ENCODE measurements at regions not wholly inside any gene's neighbourhood (a gene's known extent, or its start where the extent isn't known, plus 50 kb on each side); places are given as distances from the start of the nearest gene placed in this dataset.

GRCh38 chr20:16206817-16207216 is 366.4 kb downstream of the KIF16B start:
- Histone ChIP-seq H3K27me3 (ENCODE audit: control insufficient read depth in 3 of 3, insufficient read depth in 3 of 3, low read length in 3 of 3) (no peaks in the 10 kb centered on the region), H3K4me1 (ENCODE audit: control insufficient read depth in 3 of 3, insufficient read depth in 2 of 3, low read depth in 1 of 3, low read length in 2 of 3) (no peaks in the 10 kb centered on the region), H3K4me3 (ENCODE audit: low read depth in 1 of 3, low read length in 3 of 3) (no peak overlapping the region), H3K36me3 (ENCODE audit: control insufficient read depth in 3 of 3, insufficient read depth in 2 of 3, low read depth in 1 of 3, low read length in 3 of 3) (no peaks in the 10 kb centered on the region), H3K27ac (ENCODE audit: low read depth in 1 of 3, low read length in 2 of 3) (no peak overlapping the region), H3K9me3 (ENCODE audit: control insufficient read depth in 2 of 2, insufficient read depth in 1 of 2, low read depth in 1 of 2, low read length in 1 of 2) (no peaks in the 10 kb centered on the region)
- DNase-seq, result no peak
- FAIRE-seq, result no peak
- WGBS, 3 donors, result 22 to 77% (median 47%) methylated on average over 3 of the region's 3 CpGs

DNA sequence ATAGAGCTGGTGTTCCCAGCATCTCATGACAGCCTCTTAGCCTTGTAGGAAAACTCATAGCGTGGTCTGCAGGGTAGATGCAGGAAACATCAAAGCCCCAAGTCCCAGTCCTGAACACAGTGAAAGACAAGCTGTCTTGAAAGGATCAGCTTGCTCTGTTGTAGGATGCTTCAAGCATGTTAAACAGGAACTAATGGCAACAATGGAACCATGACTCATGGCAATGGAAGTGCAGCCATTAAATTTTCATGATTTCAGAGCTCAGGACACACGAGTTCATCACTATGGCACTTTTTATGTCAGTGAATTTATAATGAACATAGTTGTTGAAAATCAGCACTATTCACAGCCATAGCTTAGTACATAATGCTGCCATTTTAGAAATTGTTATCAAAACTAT is 367.7 kb downstream of the KIF16B start:
- Histone ChIP-seq H3K9me3 (ENCODE audit: control insufficient read depth in 2 of 2, insufficient read depth in 1 of 2, low read depth in 1 of 2, low read length in 1 of 2) (no peaks in the 10 kb centered on the region), H3K36me3 (ENCODE audit: control insufficient read depth in 3 of 3, insufficient read depth in 2 of 3, low read depth in 1 of 3, low read length in 3 of 3) (no peaks in the 10 kb centered on the region), H3K4me3 (ENCODE audit: low read depth in 1 of 3, low read length in 3 of 3) (no peak overlapping the region), H3K27me3 (ENCODE audit: control insufficient read depth in 3 of 3, insufficient read depth in 3 of 3, low read length in 3 of 3) (no peaks in the 10 kb centered on the region), H3K27ac (ENCODE audit: low read depth in 1 of 3, low read length in 2 of 3) (no peak overlapping the region), H3K4me1 (ENCODE audit: control insufficient read depth in 3 of 3, insufficient read depth in 2 of 3, low read depth in 1 of 3, low read length in 2 of 3) (no peaks in the 10 kb centered on the region)
- 50 to 79% (median 61%) methylated on average over 2 of the region's 2 CpGs for WGBS, 3 donors
- FAIRE-seq (no peak), DNase-seq (no peak)

DNA sequence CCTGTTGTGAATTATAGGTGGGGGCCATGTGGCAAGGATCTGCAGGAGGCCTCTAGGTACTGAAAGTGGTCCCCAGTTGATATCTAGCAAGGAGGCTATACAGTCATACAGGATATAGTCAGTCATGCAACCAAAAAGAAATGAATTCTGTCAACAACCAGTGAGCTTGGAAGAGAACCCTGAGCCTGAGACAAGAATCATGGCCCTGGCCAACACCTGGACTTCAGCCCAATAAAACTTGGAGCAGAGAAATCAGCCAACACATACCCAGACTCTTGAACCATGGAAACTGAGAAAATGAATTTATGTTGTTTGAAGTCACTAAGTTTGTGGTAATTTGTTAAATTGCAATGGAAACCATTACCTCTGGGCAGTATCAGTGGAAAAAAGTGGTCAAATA is 370.2 kb downstream of the KIF16B start:
- H3K4me3 ChIP-seq (ENCODE audit: low read depth in 1 of 3, low read length in 3 of 3), result no peak overlapping the region
- no peaks in the 10 kb centered on the region for H3K9me3 ChIP-seq (ENCODE audit: control insufficient read depth in 2 of 2, insufficient read depth in 1 of 2, low read depth in 1 of 2, low read length in 1 of 2)
- FAIRE-seq, result no peak
- no peaks in the 10 kb centered on the region for H3K36me3 ChIP-seq (ENCODE audit: control insufficient read depth in 3 of 3, insufficient read depth in 2 of 3, low read depth in 1 of 3, low read length in 3 of 3)
- no peak overlapping the region for H3K27ac ChIP-seq (ENCODE audit: low read depth in 1 of 3, low read length in 2 of 3)
- DNase-seq, result no peak
- no peaks in the 10 kb centered on the region for H3K4me1 ChIP-seq (ENCODE audit: control insufficient read depth in 3 of 3, insufficient read depth in 2 of 3, low read depth in 1 of 3, low read length in 2 of 3)
- H3K27me3 ChIP-seq (ENCODE audit: control insufficient read depth in 3 of 3, insufficient read depth in 3 of 3, low read length in 3 of 3), result peaks cover 0 to 2% (median 0%) of the 10 kb centered on the region in 3 donors

DNA sequence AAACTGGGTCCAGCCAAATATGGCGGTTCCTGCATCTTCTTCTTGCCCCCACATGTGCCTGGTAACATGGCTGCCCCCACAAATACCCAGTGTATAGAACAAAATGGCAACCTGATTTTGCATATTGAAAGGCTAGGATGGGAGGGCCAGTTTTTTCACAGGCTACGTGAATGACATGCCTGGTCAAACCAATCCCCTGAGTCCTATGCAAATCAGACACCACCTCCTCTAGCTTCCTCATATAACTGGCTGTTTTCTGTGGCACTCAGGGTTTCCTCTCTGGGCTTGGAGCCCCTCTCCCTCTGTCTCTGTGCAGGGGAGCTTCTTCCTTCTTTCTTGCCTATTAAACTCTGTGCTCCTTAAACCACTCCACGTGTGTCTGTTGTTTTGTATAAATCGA is 372.1 kb downstream of the KIF16B start:
- no peak for FAIRE-seq
- no peak for DNase-seq
- WGBS, 3 donors, result 90 to 97% (median 95%) methylated on average over 4 of the region's 4 CpGs
- Histone ChIP-seq H3K27ac (ENCODE audit: low read depth in 1 of 3, low read length in 2 of 3) (no peak overlapping the region), H3K4me1 (ENCODE audit: control insufficient read depth in 3 of 3, insufficient read depth in 2 of 3, low read depth in 1 of 3, low read length in 2 of 3) (no peaks in the 10 kb centered on the region), H3K36me3 (ENCODE audit: control insufficient read depth in 3 of 3, insufficient read depth in 2 of 3, low read depth in 1 of 3, low read length in 3 of 3) (no peaks in the 10 kb centered on the region), H3K27me3 (ENCODE audit: control insufficient read depth in 3 of 3, insufficient read depth in 3 of 3, low read length in 3 of 3) (peaks cover 0 to 2% (median 0%) of the 10 kb centered on the region in 3 donors), H3K4me3 (ENCODE audit: low read depth in 1 of 3, low read length in 3 of 3) (no peak overlapping the region), H3K9me3 (ENCODE audit: control insufficient read depth in 2 of 2, insufficient read depth in 1 of 2, low read depth in 1 of 2, low read length in 1 of 2) (no peaks in the 10 kb centered on the region)

DNA sequence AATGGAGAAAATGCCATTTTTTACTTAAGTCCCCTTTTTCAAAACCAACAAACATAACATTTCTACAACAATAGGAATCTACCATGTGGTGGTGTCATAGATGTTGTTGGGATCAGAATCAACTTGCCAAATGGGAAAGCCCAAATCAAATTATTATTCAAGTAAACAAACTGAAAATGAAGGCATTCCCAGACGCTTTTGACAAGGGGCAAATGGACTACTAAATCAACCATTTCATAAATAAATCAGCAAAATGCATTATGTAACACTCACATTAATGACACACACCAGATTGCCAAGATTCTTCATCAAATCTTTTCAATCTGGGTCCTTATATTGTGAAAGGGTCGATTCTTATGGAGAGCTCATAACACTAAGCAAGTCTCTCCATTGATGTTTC is 375.6 kb downstream of the KIF16B start:
- Histone ChIP-seq H3K4me3 (ENCODE audit: low read depth in 1 of 3, low read length in 3 of 3) (no peak overlapping the region), H3K27ac (ENCODE audit: low read depth in 1 of 3, low read length in 2 of 3) (no peak overlapping the region), H3K9me3 (ENCODE audit: control insufficient read depth in 2 of 2, insufficient read depth in 1 of 2, low read depth in 1 of 2, low read length in 1 of 2) (peaks cover 0 to 4% of the 10 kb centered on the region in 2 donors), H3K27me3 (ENCODE audit: control insufficient read depth in 3 of 3, insufficient read depth in 3 of 3, low read length in 3 of 3) (peaks cover 0 to 2% (median 0%) of the 10 kb centered on the region in 3 donors), H3K4me1 (ENCODE audit: control insufficient read depth in 3 of 3, insufficient read depth in 2 of 3, low read depth in 1 of 3, low read length in 2 of 3) (no peaks in the 10 kb centered on the region), H3K36me3 (ENCODE audit: control insufficient read depth in 3 of 3, insufficient read depth in 2 of 3, low read depth in 1 of 3, low read length in 3 of 3) (no peaks in the 10 kb centered on the region)
- no peak for FAIRE-seq
- 59 to 74% (median 62%) methylated on average over 2 of the region's 2 CpGs for WGBS, 3 donors
- DNase-seq, result no peak

- Histone ChIP-seq H3K4me3 (ENCODE audit: low read depth in 1 of 3, low read length in 3 of 3) (no peak overlapping the region), H3K27me3 (ENCODE audit: control insufficient read depth in 3 of 3, insufficient read depth in 3 of 3, low read length in 3 of 3) (peaks cover 0 to 2% (median 0%) of the 10 kb centered on the region in 3 donors), H3K36me3 (ENCODE audit: control insufficient read depth in 3 of 3, insufficient read depth in 2 of 3, low read depth in 1 of 3, low read length in 3 of 3) (no peaks in the 10 kb centered on the region), H3K27ac (ENCODE audit: low read depth in 1 of 3, low read length in 2 of 3) (no peak overlapping the region), H3K9me3 (ENCODE audit: control insufficient read depth in 2 of 2, insufficient read depth in 1 of 2, low read depth in 1 of 2, low read length in 1 of 2) (peaks cover 0 to 4% of the 10 kb centered on the region in 2 donors), H3K4me1 (ENCODE audit: control insufficient read depth in 3 of 3, insufficient read depth in 2 of 3, low read depth in 1 of 3, low read length in 2 of 3) (no peaks in the 10 kb centered on the region)
- DNase-seq (no peak), FAIRE-seq (no peak)
Measured at GRCh38 chr20:16195671-16196070, 377.6 kb downstream of the KIF16B start.

DNA sequence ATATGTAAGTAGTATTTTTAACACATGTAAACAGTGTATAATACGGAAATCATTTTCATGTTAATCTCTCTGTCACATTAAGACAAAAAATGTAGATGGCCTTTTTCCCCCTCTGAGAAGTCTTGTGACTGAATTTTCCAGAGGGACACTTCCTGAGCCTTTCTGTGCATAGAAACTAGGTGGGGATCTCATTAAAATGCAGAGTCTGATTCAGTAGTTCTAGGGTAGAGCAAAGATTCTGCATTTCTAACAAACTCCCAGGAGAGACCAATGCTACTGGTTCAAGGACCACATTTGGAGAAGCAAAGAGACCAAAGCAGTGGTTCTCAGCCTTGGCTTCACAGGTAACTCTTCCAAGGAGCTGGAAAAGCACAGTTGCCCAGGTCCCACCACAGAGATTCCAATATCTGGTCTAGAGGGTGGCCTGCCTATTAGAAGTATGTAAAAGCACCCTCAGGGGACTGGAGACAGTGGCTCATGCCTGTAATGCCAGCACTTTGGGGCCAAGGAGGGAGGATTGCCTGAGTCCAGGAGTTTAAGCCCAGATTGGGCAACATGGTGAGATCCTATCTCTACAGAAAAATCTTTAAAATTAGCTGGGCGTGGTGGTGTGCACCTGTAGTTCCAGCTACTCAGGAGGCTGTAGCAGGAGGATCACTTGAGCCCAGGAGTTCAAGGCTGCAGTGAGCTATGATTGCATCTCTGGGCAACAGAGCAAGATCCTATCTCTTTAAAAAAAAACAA is 378.5 kb downstream of the KIF16B start:
- no peaks in the 10 kb centered on the region for H3K36me3 ChIP-seq (ENCODE audit: control insufficient read depth in 3 of 3, insufficient read depth in 2 of 3, low read depth in 1 of 3, low read length in 3 of 3)
- peaks cover 0 to 2% (median 0%) of the 10 kb centered on the region in 3 donors for H3K27me3 ChIP-seq (ENCODE audit: control insufficient read depth in 3 of 3, insufficient read depth in 3 of 3, low read length in 3 of 3)
- no peaks in the 10 kb centered on the region for H3K4me1 ChIP-seq (ENCODE audit: control insufficient read depth in 3 of 3, insufficient read depth in 2 of 3, low read depth in 1 of 3, low read length in 2 of 3)
- H3K27ac ChIP-seq (ENCODE audit: low read depth in 1 of 3, low read length in 2 of 3), result no peak overlapping the region
- peaks cover 0 to 4% of the 10 kb centered on the region in 2 donors for H3K9me3 ChIP-seq (ENCODE audit: control insufficient read depth in 2 of 2, insufficient read depth in 1 of 2, low read depth in 1 of 2, low read length in 1 of 2)
- FAIRE-seq (no peak), DNase-seq (no peak)
- WGBS, 3 donors, result 63 to 80% (median 74%) methylated on average over 2 of the region's 2 CpGs
- no peak overlapping the region for H3K4me3 ChIP-seq (ENCODE audit: low read depth in 1 of 3, low read length in 3 of 3)

- WGBS, 3 donors, result 23 to 57% (median 38%) methylated on average over 2 of the region's 2 CpGs
Measured at GRCh38 chr20:16191496-16191895, 381.8 kb downstream of the KIF16B start.

DNA sequence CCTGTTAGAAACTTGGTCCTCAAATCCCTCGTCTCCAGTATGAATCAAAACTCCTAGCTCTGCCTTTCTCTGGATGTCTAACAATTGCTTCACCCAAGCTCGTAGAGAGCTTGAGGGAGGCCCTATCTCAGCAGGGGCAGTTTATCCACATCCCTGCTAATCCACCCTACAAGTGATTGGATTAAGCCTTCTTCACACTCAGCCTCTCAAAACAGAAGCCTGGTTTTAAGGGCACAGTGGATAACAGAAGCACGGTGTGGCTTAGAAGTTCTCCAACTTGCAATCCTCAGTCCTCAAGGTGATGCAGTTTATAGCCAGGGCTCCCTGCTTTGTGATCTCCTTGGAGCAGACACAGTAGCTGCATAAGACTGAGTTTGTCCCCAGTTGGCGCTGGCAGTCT is 383.9 kb downstream of the KIF16B start:
- DNase-seq (no peak), FAIRE-seq (no peak)
- Histone ChIP-seq H3K27ac (ENCODE audit: low read depth in 1 of 3, low read length in 2 of 3) (no peak overlapping the region), H3K4me3 (ENCODE audit: low read depth in 1 of 3, low read length in 3 of 3) (no peak overlapping the region), H3K27me3 (ENCODE audit: control insufficient read depth in 3 of 3, insufficient read depth in 3 of 3, low read length in 3 of 3) (peaks cover 0 to 4% (median 0%) of the 10 kb centered on the region in 3 donors), H3K36me3 (ENCODE audit: control insufficient read depth in 3 of 3, insufficient read depth in 2 of 3, low read depth in 1 of 3, low read length in 3 of 3) (no peaks in the 10 kb centered on the region), H3K4me1 (ENCODE audit: control insufficient read depth in 3 of 3, insufficient read depth in 2 of 3, low read depth in 1 of 3, low read length in 2 of 3) (no peaks in the 10 kb centered on the region), H3K9me3 (ENCODE audit: control insufficient read depth in 2 of 2, insufficient read depth in 1 of 2, low read depth in 1 of 2, low read length in 1 of 2) (peaks cover 0 to 8% of the 10 kb centered on the region in 2 donors)
- 53 to 68% (median 59%) methylated on average over 4 of the region's 4 CpGs for WGBS, 3 donors

More at GRCh38 chr20:16191496-16191895, 381.8 kb downstream of the KIF16B start:
- Histone ChIP-seq H3K4me1 (ENCODE audit: control insufficient read depth in 3 of 3, insufficient read depth in 2 of 3, low read depth in 1 of 3, low read length in 2 of 3) (no peaks in the 10 kb centered on the region), H3K9me3 (ENCODE audit: control insufficient read depth in 2 of 2, insufficient read depth in 1 of 2, low read depth in 1 of 2, low read length in 1 of 2) (peaks cover 0 to 8% of the 10 kb centered on the region in 2 donors), H3K4me3 (ENCODE audit: low read depth in 1 of 3, low read length in 3 of 3) (no peak overlapping the region), H3K27ac (ENCODE audit: low read depth in 1 of 3, low read length in 2 of 3) (no peak overlapping the region), H3K36me3 (ENCODE audit: control insufficient read depth in 3 of 3, insufficient read depth in 2 of 3, low read depth in 1 of 3, low read length in 3 of 3) (no peaks in the 10 kb centered on the region), H3K27me3 (ENCODE audit: control insufficient read depth in 3 of 3, insufficient read depth in 3 of 3, low read length in 3 of 3) (no peaks in the 10 kb centered on the region)
- DNase-seq (no peak), FAIRE-seq (no peak)
